Ovary (tissue), 3 donors: ENCODE measurements at regions not wholly inside any gene's neighbourhood (a gene's known extent, or its start where the extent isn't known, plus 50 kb on each side); places are given as distances from the start of the nearest gene placed in this dataset.

Source experiments
- EP300 ChIP-seq: sonication (generic); formaldehyde crosslinking; IDR thresholded peaks from one replicate; pipeline ENCODE4 v1.6.1; 2017; ENCODE audit warnings: antibody characterized with exemption
- POLR2A ChIP-seq: fragments of 450-650 bp; IDR thresholded peaks from one replicate; pipeline ENCODE4 v1.6.1; 2017; ENCODE audit warnings: antibody characterized with exemption, mild to moderate bottlenecking, moderate library complexity
- TF ChIP-seq, protein P1 (sequence below), 3 donors: fragments of 450-650 bp in 2 of 3; fragments of 200-600 bp in 1 of 3; IDR thresholded peaks; one replicate each; pipeline versions ENCODE4 v1.5.1 to v1.8.0; 2016 to 2022; ENCODE audit warnings: antibody characterized with exemption in 3 of 3, mild to moderate bottlenecking in 1 of 3
- donor health status: DM: no; HTN: no; CAD: no.

GRCh38 chr12:91729543-91729942, 416.1 kb downstream of the BTG1 start:
- TF ChIP-seq POLR2A (no peak), EP300 (no peak)
- TF ChIP-seq, protein P1, sequence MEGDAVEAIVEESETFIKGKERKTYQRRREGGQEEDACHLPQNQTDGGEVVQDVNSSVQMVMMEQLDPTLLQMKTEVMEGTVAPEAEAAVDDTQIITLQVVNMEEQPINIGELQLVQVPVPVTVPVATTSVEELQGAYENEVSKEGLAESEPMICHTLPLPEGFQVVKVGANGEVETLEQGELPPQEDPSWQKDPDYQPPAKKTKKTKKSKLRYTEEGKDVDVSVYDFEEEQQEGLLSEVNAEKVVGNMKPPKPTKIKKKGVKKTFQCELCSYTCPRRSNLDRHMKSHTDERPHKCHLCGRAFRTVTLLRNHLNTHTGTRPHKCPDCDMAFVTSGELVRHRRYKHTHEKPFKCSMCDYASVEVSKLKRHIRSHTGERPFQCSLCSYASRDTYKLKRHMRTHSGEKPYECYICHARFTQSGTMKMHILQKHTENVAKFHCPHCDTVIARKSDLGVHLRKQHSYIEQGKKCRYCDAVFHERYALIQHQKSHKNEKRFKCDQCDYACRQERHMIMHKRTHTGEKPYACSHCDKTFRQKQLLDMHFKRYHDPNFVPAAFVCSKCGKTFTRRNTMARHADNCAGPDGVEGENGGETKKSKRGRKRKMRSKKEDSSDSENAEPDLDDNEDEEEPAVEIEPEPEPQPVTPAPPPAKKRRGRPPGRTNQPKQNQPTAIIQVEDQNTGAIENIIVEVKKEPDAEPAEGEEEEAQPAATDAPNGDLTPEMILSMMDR (IDR thresholded peaks at IDR 0.05), result no peak
